ENCODE measurements at regions not wholly inside any gene's neighbourhood (a gene's known extent, or its start where the extent isn't known, plus 50 kb on each side); places are given as distances from the start of the nearest gene placed in this dataset.

- peak; percentile 89 to 95 for DNase-seq
Measured at GRCh38 chr4:3384771-3385710, 56.7 kb upstream of the HGFAC start.

- DNase-seq = peak; percentile 89 to 98
Measured at GRCh38 chr4:3385711-3386420, 55.9 kb upstream of the HGFAC start.

GRCh38 chr4:3386526-3386925 lies 55.2 kb upstream of the HGFAC start:
- no peak for DNase-seq

- DNase-seq = no peak
Measured at GRCh38 chr4:3387154-3387942, 54.4 kb upstream of the HGFAC start.

GRCh38 chr4:3387943-3388361 lies 53.8 kb upstream of the HGFAC start:
- peak; percentile 94 to 97 for DNase-seq

- DNase-seq = peak; percentile 65 to 76
Measured at GRCh38 chr4:3388471-3389232, 53.1 kb upstream of the HGFAC start.

- DNase-seq = peak; percentile 19 to 47
Measured at GRCh38 chr4:3389233-3390215, 52.2 kb upstream of the HGFAC start.

- DNase-seq = no peak
Measured at GRCh38 chr4:3390288-3390811, 51.4 kb upstream of the HGFAC start.

- DNase-seq = no peak
Measured at GRCh38 chr4:3391422-3391821, 50.3 kb upstream of the HGFAC start.
